ENCODE measurements at regions not wholly inside any gene's neighbourhood (a gene's known extent, or its start where the extent isn't known, plus 50 kb on each side); places are given as distances from the start of the nearest gene placed in this dataset.

GRCh38 chr20:57869951-57870315 lies 160.1 kb upstream of the PMEPA1 start:
- RAD21 ChIA-PET (ENCODE audit: low non-redundant PET in 1 of 2, low total read pairs in 2 of 2, uncharacterized antibody in 2 of 2, unreplicated experiment in 2 of 2) = no interaction called here
- ATAC-seq = no peak
- intact Hi-C loops (cut with micrococcal nuclease) = no loop called here

More at GRCh38 chr20:57869951-57870315, 160.1 kb upstream of the PMEPA1 start:
- Histone ChIP-seq H3K9me2 (ENCODE audit: insufficient read depth) (no peaks in the 10 kb centered on the region), H3K9me3 (ENCODE audit: control insufficient read depth in 1 of 2, insufficient read depth in 1 of 2, low read depth in 1 of 2, low read length in 2 of 2) (no peaks in the 10 kb centered on the region), H3K36me3 (ENCODE audit: control insufficient read depth in 1 of 2, insufficient read depth in 2 of 2, low read length in 2 of 2) (no peaks in the 10 kb centered on the region), H4K20me1 (ENCODE audit: insufficient read depth) (no peaks in the 10 kb centered on the region), H3K79me2 (ENCODE audit: insufficient read depth, low read length) (no peaks in the 10 kb centered on the region), H3K27ac (ENCODE audit: low read depth, low read length) (no peak overlapping the region), H3K9ac (ENCODE audit: low read length) (no peak overlapping the region), H3K4me2 (ENCODE audit: low read length) (no peak overlapping the region), H3K4me1 (ENCODE audit: control insufficient read depth in 1 of 2, insufficient read depth in 2 of 2, low read length in 2 of 2) (no peaks in the 10 kb centered on the region), H3K27me3 (ENCODE audit: insufficient read depth, low read length) (peaks cover 51% of the 10 kb centered on the region), H2AFZ (ENCODE audit: low read depth, low read length, poor library complexity, severe bottlenecking) (no peak overlapping the region), H3K4me3 (replicated peaks in 1 of 2; ENCODE audit: low read depth in 1 of 2, low read length in 2 of 2) (no peak overlapping the region)
- CTCF ChIA-PET = no interaction called here
- POLR2A ChIA-PET = no interaction called here
- BruUV-seq (replicated peaks) = no TSS peak
- TF ChIP-seq SRF (IDR thresholded peaks at IDR 0.05; ENCODE audit: low read depth) = no peak
- TF ChIP-seq CTCF (IDR thresholded peaks at IDR 0.05 in 2 of 3, conservative IDR thresholded peaks at IDR 0.05 in 1 of 3; ENCODE audit: borderline replicate concordance in 1 of 3, insufficient read depth in 1 of 3, low read depth in 2 of 3, low read length in 2 of 3) = no peak
- no peak for TF ChIP-seq POLR2A (IDR thresholded peaks at IDR 0.05; ENCODE audit: borderline replicate concordance, extremely low read depth, insufficient read depth, insufficient read length)
- TF ChIP-seq SIN3A (IDR thresholded peaks at IDR 0.05; ENCODE audit: low read depth) = no peak
- TF ChIP-seq POLR2AphosphoS5 (IDR thresholded peaks at IDR 0.05; ENCODE audit: low read depth, low read length) = no peak
- TF ChIP-seq RAD21 (IDR thresholded peaks at IDR 0.05; ENCODE audit: low read depth) = no peak
- TF ChIP-seq FOSL1 (IDR thresholded peaks at IDR 0.05; ENCODE audit: low read depth) = no peak
- no peak for TF ChIP-seq EZH2 (IDR thresholded peaks at IDR 0.05)
- TF ChIP-seq SP1 (IDR thresholded peaks at IDR 0.05; ENCODE audit: low read depth) = no peak
- no peak for TF ChIP-seq MAX (IDR thresholded peaks at IDR 0.05)
- TF ChIP-seq ZBTB33 (IDR thresholded peaks at IDR 0.05; ENCODE audit: extremely low read depth, insufficient replicate concordance, low read length) = no peak
- TF ChIP-seq CBX3 (IDR thresholded peaks at IDR 0.05; ENCODE audit: low read depth) = no peak
- no peak for TF ChIP-seq EGR1 (IDR thresholded peaks at IDR 0.05; ENCODE audit: low read depth)
- no peak for TF ChIP-seq YY1 (IDR thresholded peaks at IDR 0.05; ENCODE audit: extremely low read depth, insufficient replicate concordance, low read depth, low read length)
- no peak for TF ChIP-seq EZH2phosphoT487 (IDR thresholded peaks at IDR 0.05; ENCODE audit: borderline replicate concordance)
- DNase-seq (ENCODE audit: low read depth, low spot score) = no peak

Data from HCT116 (cell line).